ENCODE measurements at regions not wholly inside any gene's neighbourhood (a gene's known extent, or its start where the extent isn't known, plus 50 kb on each side); places are given as distances from the start of the nearest gene placed in this dataset.

DNA sequence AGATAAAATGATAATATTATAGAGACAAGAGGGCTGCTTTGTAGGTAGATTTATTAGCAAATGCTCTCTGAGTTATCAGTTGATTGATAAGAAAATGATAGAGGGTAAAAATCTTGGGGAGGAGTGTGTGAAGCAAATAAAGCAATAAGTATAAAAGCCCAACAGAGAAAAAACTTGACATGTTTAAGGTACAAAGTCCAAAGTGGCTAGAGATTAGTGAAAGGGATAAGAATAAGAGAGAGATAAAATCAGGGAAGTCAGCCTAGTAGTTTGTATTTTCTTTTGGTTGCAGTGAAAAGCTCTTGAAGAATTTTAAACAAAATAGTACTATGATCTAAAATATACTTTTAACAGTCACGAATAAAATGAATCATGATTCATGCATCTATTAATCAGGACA is 246.2 kb upstream of the LRIG3 start:
- H3K36me3 ChIP-seq (ENCODE audit: insufficient read depth, low read length) = no peaks in the 10 kb centered on the region
- no peaks in the 10 kb centered on the region for H3K79me2 ChIP-seq (ENCODE audit: low read length)
- H3K27me3 ChIP-seq (ENCODE audit: low read length) = no peaks in the 10 kb centered on the region
- H3K4me1 ChIP-seq (ENCODE audit: low read length) = no peaks in the 10 kb centered on the region
- H3K4me3 ChIP-seq (ENCODE audit: low read length) = no peak overlapping the region
- no peak overlapping the region for H3K4me2 ChIP-seq (ENCODE audit: low read depth, low read length, poor library complexity, severe bottlenecking)
- H3K27ac ChIP-seq (ENCODE audit: low read length) = no peak overlapping the region
- H2AFZ ChIP-seq (ENCODE audit: low read length) = no peak overlapping the region
- no peaks in the 10 kb centered on the region for H3K9me2 ChIP-seq (replicated peaks; ENCODE audit: insufficient read depth, low read length)
- no peak overlapping the region for H3K9ac ChIP-seq (ENCODE audit: low read length)
- H3K9me3 ChIP-seq (ENCODE audit: low read length) = no peaks in the 10 kb centered on the region
- no peak for DNase-seq
- no peaks in the 10 kb centered on the region for H4K20me1 ChIP-seq (ENCODE audit: insufficient read depth, low read depth, low read length)

DNA sequence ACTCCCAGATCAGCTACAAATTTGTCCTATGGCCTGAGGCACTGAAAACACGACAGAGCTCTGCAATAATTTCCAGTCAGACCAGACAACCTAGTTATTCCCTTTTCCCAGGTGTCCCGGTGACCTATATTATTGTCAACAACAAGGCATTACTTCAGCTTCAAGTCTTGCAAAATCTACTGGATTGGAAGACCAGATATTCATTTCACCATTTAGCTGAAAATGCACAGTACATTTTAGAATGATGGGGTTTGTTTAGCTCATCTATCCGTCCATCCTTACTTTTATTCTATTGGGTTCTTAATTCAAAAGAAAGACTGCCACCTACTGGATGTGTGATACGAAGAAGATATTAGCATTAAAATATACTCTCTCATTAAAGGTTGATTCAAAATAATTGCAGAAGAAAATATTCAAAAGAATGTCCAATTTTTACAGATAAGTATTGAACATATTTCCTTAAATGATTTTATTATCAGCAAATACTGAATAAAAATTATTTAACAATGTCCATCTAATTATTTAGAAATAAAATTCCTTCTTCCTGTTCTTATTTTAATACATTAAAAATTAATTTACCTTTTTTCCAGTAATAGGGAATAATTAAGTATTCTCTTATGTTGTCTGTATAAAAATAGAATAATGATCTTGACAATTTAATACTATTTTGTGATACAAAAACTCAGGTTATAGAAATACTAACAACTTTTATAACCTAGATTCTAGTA is 244.9 kb upstream of the LRIG3 start:
- Histone ChIP-seq H4K20me1 (ENCODE audit: insufficient read depth, low read depth, low read length) (no peaks in the 10 kb centered on the region), H3K4me2 (ENCODE audit: low read depth, low read length, poor library complexity, severe bottlenecking) (no peak overlapping the region), H3K4me3 (ENCODE audit: low read length) (no peak overlapping the region), H3K36me3 (ENCODE audit: insufficient read depth, low read length) (no peaks in the 10 kb centered on the region), H3K9ac (ENCODE audit: low read length) (no peak overlapping the region), H3K9me2 (replicated peaks; ENCODE audit: insufficient read depth, low read length) (no peaks in the 10 kb centered on the region), H3K27ac (ENCODE audit: low read length) (no peak overlapping the region), H2AFZ (ENCODE audit: low read length) (no peak overlapping the region), H3K4me1 (ENCODE audit: low read length) (no peaks in the 10 kb centered on the region), H3K9me3 (ENCODE audit: low read length) (no peaks in the 10 kb centered on the region), H3K79me2 (ENCODE audit: low read length) (no peaks in the 10 kb centered on the region), H3K27me3 (ENCODE audit: low read length) (no peaks in the 10 kb centered on the region)
- DNase-seq = peak; percentile 71

DNA sequence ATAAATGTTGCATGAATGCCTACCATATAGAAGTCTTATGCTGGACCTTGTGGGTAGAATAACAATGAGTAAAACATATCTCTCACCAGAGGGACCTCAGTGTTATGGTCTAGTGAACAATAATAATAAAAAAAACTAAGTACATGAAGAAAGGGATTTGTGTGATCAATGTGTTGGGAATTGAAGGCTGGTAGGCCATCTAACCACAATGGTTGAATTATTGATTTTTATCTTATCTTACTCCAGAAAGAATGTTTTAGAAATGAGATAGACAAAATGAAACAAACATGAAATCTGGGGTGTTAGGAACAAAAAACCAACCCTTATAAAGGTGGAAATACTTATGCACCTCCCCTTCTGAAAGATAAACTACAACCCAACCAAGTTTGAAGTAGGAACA is 243.9 kb upstream of the LRIG3 start:
- Histone ChIP-seq H3K79me2 (ENCODE audit: low read length) (no peaks in the 10 kb centered on the region), H3K9ac (ENCODE audit: low read length) (no peak overlapping the region), H3K27ac (ENCODE audit: low read length) (no peak overlapping the region), H4K20me1 (ENCODE audit: insufficient read depth, low read depth, low read length) (no peaks in the 10 kb centered on the region), H3K36me3 (ENCODE audit: insufficient read depth, low read length) (no peaks in the 10 kb centered on the region), H3K4me2 (ENCODE audit: low read depth, low read length, poor library complexity, severe bottlenecking) (no peak overlapping the region), H3K27me3 (ENCODE audit: low read length) (no peaks in the 10 kb centered on the region), H3K9me3 (ENCODE audit: low read length) (no peaks in the 10 kb centered on the region), H2AFZ (ENCODE audit: low read length) (no peak overlapping the region), H3K4me3 (ENCODE audit: low read length) (no peak overlapping the region), H3K4me1 (ENCODE audit: low read length) (no peaks in the 10 kb centered on the region), H3K9me2 (replicated peaks; ENCODE audit: insufficient read depth, low read length) (no peaks in the 10 kb centered on the region)
- no peak for DNase-seq

DNA sequence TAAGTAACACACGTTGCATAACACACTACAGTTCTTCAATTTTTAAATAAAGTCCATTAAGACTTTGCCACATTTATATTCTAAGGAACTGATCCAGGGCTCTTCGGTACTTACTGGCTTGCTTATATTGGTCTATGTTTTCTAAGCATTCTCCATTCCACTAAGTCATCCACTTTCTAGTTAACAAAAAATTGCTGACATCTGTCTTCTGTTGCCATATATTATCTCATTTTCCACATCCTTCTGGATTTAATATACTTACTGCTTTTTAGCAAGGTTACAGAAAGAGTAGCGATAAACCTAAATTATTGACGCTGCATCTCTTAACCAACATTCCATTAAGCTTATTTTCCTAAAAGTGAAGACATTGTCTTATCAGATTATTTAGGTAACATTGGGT is 238.4 kb upstream of the LRIG3 start:
- Histone ChIP-seq H3K27me3 (ENCODE audit: low read length) (no peaks in the 10 kb centered on the region), H3K9me3 (ENCODE audit: low read length) (0 out of 2 replicates have a peak, but pooled peaks cover 4% of the 10 kb centered on the region), H3K9me2 (replicated peaks; ENCODE audit: insufficient read depth, low read length) (no peaks in the 10 kb centered on the region), H3K79me2 (ENCODE audit: low read length) (no peaks in the 10 kb centered on the region), H3K4me2 (ENCODE audit: low read depth, low read length, poor library complexity, severe bottlenecking) (no peak overlapping the region), H3K4me1 (ENCODE audit: low read length) (no peaks in the 10 kb centered on the region), H4K20me1 (ENCODE audit: insufficient read depth, low read depth, low read length) (no peaks in the 10 kb centered on the region), H2AFZ (ENCODE audit: low read length) (no peak overlapping the region), H3K36me3 (ENCODE audit: insufficient read depth, low read length) (no peaks in the 10 kb centered on the region), H3K27ac (ENCODE audit: low read length) (no peak overlapping the region), H3K9ac (ENCODE audit: low read length) (no peak overlapping the region), H3K4me3 (ENCODE audit: low read length) (no peak overlapping the region)
- no peak for DNase-seq

DNA sequence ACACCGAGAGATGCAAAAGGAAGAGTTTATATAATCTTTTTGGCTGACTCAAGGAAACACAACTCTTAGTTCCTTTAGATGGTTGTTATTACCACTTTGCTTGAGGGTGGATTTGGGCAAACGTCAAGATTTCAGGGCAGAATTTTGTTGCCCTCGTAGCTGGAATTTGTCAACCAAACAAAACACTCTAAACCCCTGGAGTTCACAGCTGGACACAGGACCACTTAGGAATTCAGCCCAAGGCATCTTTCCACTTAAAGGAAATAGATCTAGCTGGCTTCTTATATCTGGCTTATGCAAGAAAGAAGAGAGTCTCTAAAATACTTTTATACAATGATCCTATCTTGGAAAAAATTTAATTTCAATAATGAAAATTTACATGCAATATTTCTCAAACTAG is 237.8 kb upstream of the LRIG3 start:
- H3K79me2 ChIP-seq (ENCODE audit: low read length) = no peaks in the 10 kb centered on the region
- no peak overlapping the region for H2AFZ ChIP-seq (ENCODE audit: low read length)
- 0 out of 2 replicates have a peak, but pooled peaks cover 4% of the 10 kb centered on the region for H3K9me3 ChIP-seq (ENCODE audit: low read length)
- no peak overlapping the region for H3K9ac ChIP-seq (ENCODE audit: low read length)
- H3K9me2 ChIP-seq (replicated peaks; ENCODE audit: insufficient read depth, low read length) = no peaks in the 10 kb centered on the region
- H4K20me1 ChIP-seq (ENCODE audit: insufficient read depth, low read depth, low read length) = no peaks in the 10 kb centered on the region
- no peak overlapping the region for H3K27ac ChIP-seq (ENCODE audit: low read length)
- no peaks in the 10 kb centered on the region for H3K27me3 ChIP-seq (ENCODE audit: low read length)
- no peaks in the 10 kb centered on the region for H3K4me1 ChIP-seq (ENCODE audit: low read length)
- H3K4me3 ChIP-seq (ENCODE audit: low read length) = no peak overlapping the region
- DNase-seq = no peak
- H3K36me3 ChIP-seq (ENCODE audit: insufficient read depth, low read length) = no peaks in the 10 kb centered on the region
- H3K4me2 ChIP-seq (ENCODE audit: low read depth, low read length, poor library complexity, severe bottlenecking) = no peak overlapping the region

DNA sequence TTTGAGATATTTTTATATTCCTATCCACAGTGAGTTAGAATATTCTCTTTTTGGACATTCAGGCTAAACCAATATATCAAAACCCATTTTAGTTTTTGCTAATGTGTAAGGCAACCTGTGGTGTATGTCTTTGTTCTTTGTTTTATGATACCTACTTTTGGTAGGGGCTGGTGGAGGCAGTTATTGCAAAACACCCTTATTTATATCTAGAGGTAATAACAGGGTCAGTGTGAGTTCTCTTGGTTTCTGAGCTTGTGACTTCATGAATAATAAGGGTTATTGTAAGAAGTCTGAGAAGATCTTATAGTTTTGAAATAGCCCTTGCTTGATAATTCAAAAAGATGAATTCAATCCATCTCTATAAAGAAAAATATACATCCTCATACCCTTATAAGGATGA is 235.1 kb upstream of the LRIG3 start:
- Histone ChIP-seq H3K79me2 (ENCODE audit: low read length) (no peaks in the 10 kb centered on the region), H3K9me3 (ENCODE audit: low read length) (0 out of 2 replicates have a peak, but pooled peaks cover 4% of the 10 kb centered on the region), H3K27ac (ENCODE audit: low read length) (no peak overlapping the region), H3K9ac (ENCODE audit: low read length) (no peak overlapping the region), H3K36me3 (ENCODE audit: insufficient read depth, low read length) (no peaks in the 10 kb centered on the region), H3K9me2 (replicated peaks; ENCODE audit: insufficient read depth, low read length) (no peaks in the 10 kb centered on the region), H3K4me3 (ENCODE audit: low read length) (no peak overlapping the region), H3K4me2 (ENCODE audit: low read depth, low read length, poor library complexity, severe bottlenecking) (no peak overlapping the region), H2AFZ (ENCODE audit: low read length) (no peak overlapping the region), H3K4me1 (ENCODE audit: low read length) (no peaks in the 10 kb centered on the region), H4K20me1 (ENCODE audit: insufficient read depth, low read depth, low read length) (no peaks in the 10 kb centered on the region), H3K27me3 (ENCODE audit: low read length) (no peaks in the 10 kb centered on the region)
- no peak for DNase-seq

DNA sequence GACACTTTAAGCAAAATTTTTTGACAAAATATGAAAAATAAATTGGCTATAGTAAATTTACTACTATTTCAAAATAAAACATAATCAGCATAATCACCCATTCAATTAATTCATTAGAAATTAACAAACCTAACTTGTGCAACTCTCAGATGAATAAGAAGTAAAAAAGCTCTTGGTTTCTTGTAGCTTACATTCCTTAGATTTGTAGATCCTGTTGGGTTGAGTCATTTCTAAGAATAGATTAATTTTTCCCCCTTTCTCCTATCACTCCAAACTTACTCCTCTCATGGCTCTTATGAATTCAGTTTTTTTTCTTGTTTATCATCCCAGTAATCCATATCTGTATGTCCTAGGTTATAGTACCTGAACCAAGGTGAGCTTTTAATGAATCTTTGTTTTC is 230.9 kb upstream of the LRIG3 start:
- Histone ChIP-seq H4K20me1 (ENCODE audit: insufficient read depth, low read depth, low read length) (no peaks in the 10 kb centered on the region), H3K36me3 (ENCODE audit: insufficient read depth, low read length) (no peaks in the 10 kb centered on the region), H3K27ac (ENCODE audit: low read length) (no peak overlapping the region), H3K4me2 (ENCODE audit: low read depth, low read length, poor library complexity, severe bottlenecking) (no peak overlapping the region), H3K4me3 (ENCODE audit: low read length) (no peak overlapping the region), H3K79me2 (ENCODE audit: low read length) (no peaks in the 10 kb centered on the region), H3K4me1 (ENCODE audit: low read length) (no peaks in the 10 kb centered on the region), H2AFZ (ENCODE audit: low read length) (no peak overlapping the region), H3K9me2 (replicated peaks; ENCODE audit: insufficient read depth, low read length) (no peaks in the 10 kb centered on the region), H3K9me3 (ENCODE audit: low read length) (0 out of 2 replicates have a peak, but pooled peaks cover 4% of the 10 kb centered on the region), H3K27me3 (ENCODE audit: low read length) (no peaks in the 10 kb centered on the region), H3K9ac (ENCODE audit: low read length) (no peak overlapping the region)
- no peak for DNase-seq

DNA sequence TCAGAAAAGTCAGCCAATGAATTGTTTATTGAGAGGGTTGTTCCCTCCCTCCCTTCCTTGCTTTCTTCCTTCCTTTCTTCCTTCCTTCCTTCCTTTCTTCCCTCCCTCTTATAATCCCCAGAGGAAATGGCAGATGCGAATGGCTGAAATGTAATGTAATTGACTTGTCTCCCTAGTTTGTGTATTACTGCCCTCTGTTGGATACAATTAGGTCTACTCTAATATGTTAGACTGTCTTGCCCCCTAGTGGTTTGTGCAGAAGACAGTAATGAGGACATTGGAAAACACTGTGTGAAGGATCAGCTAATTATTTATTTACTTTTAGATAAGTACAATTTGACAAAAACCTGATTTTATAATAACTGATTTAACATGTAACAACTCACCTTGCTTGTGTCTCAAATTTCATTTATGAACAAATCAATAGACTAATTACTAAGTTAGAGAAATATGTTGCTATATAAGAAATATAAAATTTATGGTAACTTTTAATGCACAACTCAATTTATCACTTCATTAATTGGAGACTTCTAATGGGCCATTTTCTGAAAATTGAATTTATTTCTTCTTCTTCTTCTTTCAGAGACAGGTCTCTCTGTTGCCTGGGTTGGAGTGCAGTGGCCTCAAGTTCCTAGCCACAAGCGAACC is 229.8 kb upstream of the LRIG3 start:
- H3K27me3 ChIP-seq (ENCODE audit: low read length) = no peaks in the 10 kb centered on the region
- H3K4me1 ChIP-seq (ENCODE audit: low read length) = no peaks in the 10 kb centered on the region
- H3K4me3 ChIP-seq (ENCODE audit: low read length) = no peak overlapping the region
- no peaks in the 10 kb centered on the region for H3K9me3 ChIP-seq (ENCODE audit: low read length)
- no peaks in the 10 kb centered on the region for H3K79me2 ChIP-seq (ENCODE audit: low read length)
- no peak overlapping the region for H3K27ac ChIP-seq (ENCODE audit: low read length)
- DNase-seq = peak; percentile 89
- H3K9me2 ChIP-seq (replicated peaks; ENCODE audit: insufficient read depth, low read length) = no peaks in the 10 kb centered on the region
- H4K20me1 ChIP-seq (ENCODE audit: insufficient read depth, low read depth, low read length) = no peaks in the 10 kb centered on the region
- H3K9ac ChIP-seq (ENCODE audit: low read length) = no peak overlapping the region
- no peaks in the 10 kb centered on the region for H3K36me3 ChIP-seq (ENCODE audit: insufficient read depth, low read length)
- H3K4me2 ChIP-seq (ENCODE audit: low read depth, low read length, poor library complexity, severe bottlenecking) = no peak overlapping the region
- no peak overlapping the region for H2AFZ ChIP-seq (ENCODE audit: low read length)
